NCI-H2107 (cell line): ENCODE measurements at regions not wholly inside any gene's neighbourhood (a gene's known extent, or its start where the extent isn't known, plus 50 kb on each side); places are given as distances from the start of the nearest gene placed in this dataset.
"Not testable (repeated sequence)": the region's sequence is repeated elsewhere in the genome, so short reads cannot be mapped to it uniquely, and the experiment has no call there.

Experiments used
- DNase-seq: peaks from one replicate; lab custom pipeline; 2025; lab: John Stamatoyannopoulos, UW

- no peak for DNase-seq
Measured at GRCh38 chr5:39691993-39692392, 267.2 kb upstream of the DAB2 start.

DNA sequence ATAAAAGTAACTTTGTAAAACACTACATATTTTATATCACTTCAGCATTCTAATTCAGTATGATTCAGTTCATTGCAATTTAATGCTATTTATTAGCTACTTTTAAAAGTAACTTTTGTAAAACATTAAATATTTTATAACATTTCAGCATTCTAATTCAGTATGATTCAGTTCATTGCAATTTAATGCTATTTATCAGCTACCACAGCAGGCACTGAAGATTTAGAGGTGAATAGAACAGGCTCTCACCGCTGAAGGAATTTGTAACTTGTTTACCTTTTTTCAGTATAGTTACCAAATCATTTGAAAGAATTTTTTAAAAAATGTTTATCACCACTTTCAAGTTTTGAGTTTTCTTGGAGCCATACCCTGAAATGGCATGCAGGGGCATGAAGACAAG, 266.4 kb upstream of the DAB2 start:
- DNase-seq: no peak

DNA sequence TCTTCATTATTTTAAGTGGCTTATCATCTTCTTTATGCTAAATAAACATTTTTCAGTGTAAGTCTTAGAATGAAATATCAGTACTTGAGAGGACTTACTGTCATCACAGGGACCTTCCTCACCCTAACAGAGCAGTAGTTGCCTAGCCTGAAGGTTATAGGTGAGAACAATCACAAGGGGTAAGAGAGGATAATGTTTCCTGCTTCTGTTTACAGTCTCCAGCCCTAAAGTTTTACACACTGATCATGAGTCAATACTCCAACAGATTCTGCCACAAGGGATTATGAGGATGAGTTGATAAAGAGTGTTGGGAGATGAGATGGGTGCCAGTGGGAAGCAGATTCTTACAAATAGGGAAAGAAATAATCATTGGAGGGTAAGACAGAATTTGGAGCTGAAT, 265.1 kb upstream of the DAB2 start:
- no peak for DNase-seq

GRCh38 chr5:39687924-39688323, 263.1 kb upstream of the DAB2 start:
- DNase-seq: not testable (repeated sequence)

DNA sequence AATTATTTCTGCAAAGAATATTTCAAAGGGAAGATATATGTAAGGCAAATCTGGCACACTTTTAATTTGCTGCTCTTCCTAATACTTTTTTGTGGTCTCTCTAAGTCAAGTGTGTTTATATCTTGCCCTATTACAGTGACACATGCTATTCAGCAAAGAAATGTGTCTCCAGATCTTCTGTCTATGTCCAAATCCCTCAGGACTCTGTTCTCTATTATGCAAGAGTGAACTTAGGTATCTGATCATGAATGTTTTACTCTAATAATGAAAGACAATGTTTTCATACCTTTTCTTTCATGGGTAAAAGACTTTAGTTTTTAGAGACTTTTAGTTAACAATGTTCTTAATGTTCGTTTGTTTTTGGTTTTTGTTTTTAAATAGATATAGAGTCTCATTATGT, 255.4 kb upstream of the DAB2 start:
- DNase-seq: no peak

GRCh38 chr5:39678534-39678933, 253.8 kb upstream of the DAB2 start:
- DNase-seq: no peak

DNA sequence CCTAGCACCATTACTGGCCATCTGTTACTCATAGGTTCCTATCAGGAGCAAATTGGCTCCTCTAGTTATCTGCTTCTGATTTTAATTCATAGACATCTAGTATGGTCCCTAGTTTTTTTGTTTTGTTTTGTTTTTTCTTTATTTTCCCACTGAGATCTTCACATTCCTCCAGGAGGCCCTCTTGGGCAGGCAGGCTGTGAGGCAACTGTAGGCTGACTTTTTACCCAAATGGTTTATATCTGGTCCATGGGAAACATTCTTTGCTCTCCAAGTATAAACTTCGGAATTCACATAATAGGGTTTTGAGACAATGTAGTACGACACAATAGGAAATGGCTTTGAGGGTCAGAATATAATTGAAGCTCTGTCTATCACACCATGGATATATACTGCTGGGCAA, 250.9 kb upstream of the DAB2 start:
- DNase-seq: no peak

DNA sequence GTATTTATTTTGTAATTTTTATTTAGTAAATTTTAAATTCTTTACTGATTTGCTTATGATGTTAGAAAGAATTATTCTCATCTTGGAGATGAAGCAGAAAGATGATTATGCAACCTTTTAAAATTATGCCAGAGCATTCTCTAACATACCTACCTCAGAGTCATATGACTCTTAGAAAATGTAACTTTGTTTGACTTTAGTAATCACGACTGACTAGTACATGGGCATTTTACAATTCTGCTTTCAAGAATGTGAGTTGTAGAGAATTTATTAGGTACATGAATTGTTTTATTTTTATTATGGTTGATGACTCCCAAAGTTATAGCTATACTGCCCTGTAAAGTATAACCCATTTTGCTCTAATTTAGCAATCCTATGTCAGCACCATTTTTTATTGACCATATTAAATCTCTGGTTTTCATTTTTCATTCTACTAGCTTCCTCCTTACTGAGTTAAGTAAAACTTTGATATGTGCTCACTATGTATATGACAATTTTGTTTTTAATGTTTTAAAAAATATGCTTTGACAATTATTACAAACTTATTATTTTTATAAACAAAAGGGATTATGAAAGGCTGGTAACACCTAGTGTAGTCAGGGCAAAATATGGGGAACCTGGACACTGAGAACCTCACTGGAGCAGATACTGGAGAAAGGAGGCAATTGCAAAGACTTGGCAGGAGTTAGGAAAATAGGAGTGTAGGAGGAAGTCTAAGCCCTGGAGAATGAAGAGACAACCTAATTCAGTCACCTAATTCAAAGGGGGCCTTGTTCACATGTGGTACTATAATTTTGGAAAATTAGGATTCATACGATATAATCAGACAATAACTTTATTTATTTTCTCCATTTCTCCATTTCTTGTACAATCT, 249.7 kb upstream of the DAB2 start:
- no peak for DNase-seq

GRCh38 chr5:39671561-39671961, 246.8 kb upstream of the DAB2 start:
- DNase-seq: no peak

- no peak for DNase-seq
Measured at GRCh38 chr5:39670955-39671354, 246.2 kb upstream of the DAB2 start.

- no peak for DNase-seq
Measured at GRCh38 chr5:39670391-39670790, 245.6 kb upstream of the DAB2 start.

- DNase-seq: no peak
Measured at GRCh38 chr5:39668980-39669379, 244.2 kb upstream of the DAB2 start.

DNA sequence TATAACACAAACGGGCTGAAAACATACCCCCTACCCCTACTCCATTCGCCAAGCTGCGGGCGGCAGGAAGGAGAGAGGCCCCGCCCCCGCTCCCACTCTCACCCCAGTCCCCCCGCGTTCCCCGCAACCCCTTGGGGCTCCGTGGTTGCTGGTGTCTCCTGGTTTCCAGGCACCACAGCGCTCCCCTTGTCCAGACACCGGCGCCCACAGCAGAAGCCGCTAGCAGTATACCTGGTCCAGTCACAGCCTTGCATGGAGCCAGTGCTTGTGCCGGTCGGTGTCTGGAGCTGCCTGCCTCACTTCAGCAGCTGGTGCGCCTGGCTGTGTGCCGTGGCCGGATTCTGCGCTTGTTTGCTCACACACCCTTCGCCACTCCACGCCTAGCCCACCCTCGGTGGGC, 240.5 kb upstream of the DAB2 start:
- no peak for DNase-seq

- DNase-seq: no peak
Measured at GRCh38 chr5:39662945-39663344, 238.2 kb upstream of the DAB2 start.

- no peak for DNase-seq
Measured at GRCh38 chr5:39661026-39661779, 236.4 kb upstream of the DAB2 start.

GRCh38 chr5:39660020-39660419, 235.2 kb upstream of the DAB2 start:
- DNase-seq: no peak

- DNase-seq: no peak
Measured at GRCh38 chr5:39658866-39659265, 234.1 kb upstream of the DAB2 start.

GRCh38 chr5:39657943-39658342, 233.2 kb upstream of the DAB2 start:
- no peak for DNase-seq

- no peak for DNase-seq
Measured at GRCh38 chr5:39656600-39656999, 231.8 kb upstream of the DAB2 start.

DNA sequence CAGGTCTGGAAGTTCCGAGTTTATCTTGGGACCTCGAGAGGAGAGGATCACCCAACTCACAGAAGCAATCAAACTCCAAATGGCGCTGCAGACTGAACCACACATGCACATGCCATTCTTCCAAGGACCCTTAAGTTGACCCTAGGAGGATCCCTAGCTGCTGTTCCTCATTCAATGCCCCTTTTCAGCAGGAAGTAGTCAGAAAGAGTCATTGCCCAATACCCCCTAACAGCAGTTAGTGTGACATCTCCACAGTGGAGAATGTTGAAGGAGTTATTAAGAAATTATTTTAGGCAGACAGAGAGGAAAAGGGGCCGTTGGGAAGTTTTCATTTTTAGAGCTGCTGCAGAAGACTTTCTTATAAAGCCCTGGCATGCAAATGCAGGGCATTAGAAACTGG, 229.9 kb upstream of the DAB2 start:
- DNase-seq: no peak

- DNase-seq: not testable (repeated sequence)
Measured at GRCh38 chr5:39652481-39652880, 227.7 kb upstream of the DAB2 start.

GRCh38 chr5:39652036-39652435, 227.3 kb upstream of the DAB2 start:
- DNase-seq: no peak

- no peak for DNase-seq
Measured at GRCh38 chr5:39650008-39650762, 225.4 kb upstream of the DAB2 start.
